H1 (cell line): ENCODE measurements at regions not wholly inside any gene's neighbourhood (a gene's known extent, or its start where the extent isn't known, plus 50 kb on each side); places are given as distances from the start of the nearest gene placed in this dataset.
A peak's percentile ranks its signal among the peaks of the same experiment; 100 is the strongest.

Experiments used
- CTCF ChIA-PET: fragments of 300-600 bp; sonication (Branson Sonifier 250); formaldehyde crosslinking; loops from one replicate; lab custom pipeline; 2021; ENCODE audit not compliant: partially characterized antibody; lab: Charles Lee
- POLR2A ChIA-PET: fragments of 300-600 bp; sonication (Branson Sonifier 250); formaldehyde crosslinking; loops from one replicate; lab custom pipeline; 2021; ENCODE audit warnings: inconsistent platforms; ENCODE audit not compliant: partially characterized antibody; lab: Charles Lee
- DNase-seq, 2 experiments: peaks; one replicate each; pipeline versions ENCODE4 v3.0.0 to v3.0.0-alpha.2; 2010 to 2022; ENCODE audit warnings: low spot score in 2 of 2, low read depth in 1 of 2, mixed read lengths in 1 of 2
- FAIRE-seq: peaks from 2 replicates; lab custom pipeline; 2011; peaks lifted over from hg19 to GRCh38; lab: Jason Lieb, UNC
- H2AFZ ChIP-seq: 2 replicates; pipeline ENCODE4 v1.8.1; 2012; ENCODE audit warnings: low read length, inconsistent platforms
- H2AK5ac ChIP-seq: 2 replicates; pipeline ENCODE4 v1.6.1; 2013; ENCODE audit warnings: low read depth, low read length
- H2BK120ac ChIP-seq: replicated peaks from 2 replicates; pipeline ENCODE3; 2013; ENCODE audit warnings: low read depth, low read length, inconsistent platforms
- H2BK12ac ChIP-seq: 2 replicates; pipeline ENCODE4 v1.6.1; 2013; ENCODE audit warnings: low read depth, low read length
- H2BK15ac ChIP-seq: 2 replicates; pipeline ENCODE4 v1.6.1; 2013; ENCODE audit warnings: low read length
- H2BK20ac ChIP-seq: 2 replicates; pipeline ENCODE4 v1.6.1; 2013; ENCODE audit warnings: low read length
- H2BK5ac ChIP-seq: 2 replicates; pipeline ENCODE4 v1.6.1; 2013; ENCODE audit warnings: low read depth, low read length
- H3K14ac ChIP-seq: 2 replicates; pipeline ENCODE4 v1.6.1; 2013; ENCODE audit warnings: inconsistent platforms; ENCODE audit not compliant: insufficient read length
- H3K18ac ChIP-seq: 2 replicates; pipeline ENCODE4 v1.6.1; 2013; ENCODE audit warnings: low read length; ENCODE audit errors: extremely low read depth
- H3K23ac ChIP-seq: 2 replicates; pipeline ENCODE4 v1.6.1; 2013; ENCODE audit warnings: inconsistent platforms; ENCODE audit not compliant: insufficient read length
- H3K23me2 ChIP-seq: 2 replicates; pipeline ENCODE4 v1.6.1; 2013; ENCODE audit warnings: low read depth, low read length
- H3K27ac ChIP-seq: 2 replicates; pipeline ENCODE4 v1.6.1; 2011; ENCODE audit warnings: low read depth, low read length, inconsistent platforms
- H3K27me3 ChIP-seq, 4 experiments: replicated peaks in 1 of 4; 1 replicate in 1 of 4; 2 replicates in 3 of 4; pipeline versions ENCODE4 v1.6.1 to v1.8.1; 2011 to 2013; ENCODE audit warnings: low read length in 3 of 4, mild to moderate bottlenecking in 3 of 4, inconsistent platforms in 2 of 4, mixed read lengths in 2 of 4, moderate library complexity in 1 of 4; ENCODE audit not compliant: control insufficient read depth in 3 of 4, insufficient read depth in 3 of 4; ENCODE audit errors: extremely low read depth in 1 of 4
- H3K36me3 ChIP-seq, 4 experiments: 2 replicates each; pipeline versions ENCODE4 v1.6.1 to v1.8.1; 2011 to 2013; ENCODE audit warnings: mild to moderate bottlenecking in 4 of 4, low read length in 3 of 4, moderate library complexity in 2 of 4, control low read depth in 1 of 4, inconsistent platforms in 1 of 4; ENCODE audit not compliant: insufficient read depth in 4 of 4, control insufficient read depth in 2 of 4
- H3K4ac ChIP-seq: replicated peaks from 2 replicates; pipeline ENCODE3; 2013; ENCODE audit warnings: low read length, low read depth, mixed read lengths, inconsistent platforms; ENCODE audit not compliant: insufficient read length
- H3K4me1 ChIP-seq, 4 experiments: replicated peaks in 1 of 4; 1 replicate in 1 of 4; 2 replicates in 3 of 4; pipeline versions ENCODE4 v1.6.1 to v1.8.1; 2011 to 2013; ENCODE audit warnings: low read length in 3 of 4, inconsistent platforms in 2 of 4, mixed read lengths in 1 of 4; ENCODE audit not compliant: insufficient read depth in 4 of 4, control insufficient read depth in 3 of 4
- H3K4me2 ChIP-seq, 2 experiments: 2 replicates each; pipeline versions ENCODE4 v1.6.1 to v1.8.1; 2011 to 2013; ENCODE audit warnings: low read depth in 2 of 2, low read length in 2 of 2, control low read depth in 1 of 2, inconsistent platforms in 1 of 2, mild to moderate bottlenecking in 1 of 2; ENCODE audit not compliant: insufficient read depth in 1 of 2
- H3K4me3 ChIP-seq, 4 experiments: fragments of 200-600, 300-600 bp in 1 of 4; sonication (generic), shearing (Covaris generic), sonication (Bioruptor Twin) in 1 of 4; 2 replicates each; pipeline versions ENCODE4 v1.5.1 to v1.8.1; 2011 to 2016; ENCODE audit warnings: low read length in 4 of 4, low read depth in 3 of 4, control low read depth in 2 of 4, inconsistent platforms in 2 of 4, mild to moderate bottlenecking in 2 of 4, mixed read lengths in 1 of 4, moderate library complexity in 1 of 4; ENCODE audit not compliant: insufficient read depth in 2 of 4; ENCODE audit errors: extremely low read depth in 1 of 4
- H3K56ac ChIP-seq: replicated peaks from 2 replicates; pipeline ENCODE3; 2013; ENCODE audit warnings: low read depth, mild to moderate bottlenecking, mixed read lengths, low read length, inconsistent platforms; ENCODE audit not compliant: insufficient read length
- H3K79me1 ChIP-seq: 2 replicates; pipeline ENCODE4 v1.6.1; 2013; ENCODE audit warnings: low read depth, low read length, control low read depth
- H3K79me2 ChIP-seq, 2 experiments: 2 replicates each; pipeline versions ENCODE4 v1.6.1 to v1.8.1; 2012 to 2013; ENCODE audit warnings: low read length in 2 of 2, mild to moderate bottlenecking in 2 of 2, inconsistent platforms in 1 of 2; ENCODE audit not compliant: insufficient read depth in 2 of 2, control insufficient read depth in 1 of 2
- H3K9ac ChIP-seq, 4 experiments: replicated peaks in 1 of 4; 1 replicate in 1 of 4; 2 replicates in 3 of 4; pipeline versions ENCODE4 v1.6.1 to v1.8.1; 2011 to 2013; ENCODE audit warnings: low read depth in 3 of 4, low read length in 3 of 4, control low read depth in 2 of 4, mild to moderate bottlenecking in 2 of 4, moderate library complexity in 2 of 4, inconsistent platforms in 1 of 4; ENCODE audit errors: extremely low read depth in 1 of 4
- H3K9me3 ChIP-seq, 2 experiments: 2 replicates each; pipeline versions ENCODE4 v1.6.1 to v1.8.1; 2012 to 2013; ENCODE audit warnings: mild to moderate bottlenecking in 2 of 2, moderate library complexity in 2 of 2, control low read depth in 1 of 2, inconsistent platforms in 1 of 2, low read depth in 1 of 2, low read length in 1 of 2, mixed read lengths in 1 of 2; ENCODE audit not compliant: insufficient read depth in 2 of 2
- H4K20me1 ChIP-seq, 2 experiments: replicated peaks in 1 of 2; 2 replicates each; pipeline versions ENCODE3 to v1.8.1; 2011 to 2013; ENCODE audit warnings: inconsistent platforms in 2 of 2, low read length in 2 of 2, mild to moderate bottlenecking in 1 of 2; ENCODE audit not compliant: insufficient read depth in 2 of 2, control insufficient read depth in 1 of 2
- H4K5ac ChIP-seq: 2 replicates; pipeline ENCODE4 v1.6.1; 2013; ENCODE audit warnings: low read length, low read depth, mixed read lengths, inconsistent platforms; ENCODE audit not compliant: insufficient read length
- H4K8ac ChIP-seq: 2 replicates; pipeline ENCODE4 v1.8.0; 2013; ENCODE audit warnings: mild to moderate bottlenecking, moderate library complexity, low read length, inconsistent platforms; ENCODE audit not compliant: insufficient read depth; ENCODE audit errors: extremely low read depth
- H4K91ac ChIP-seq: replicated peaks from 2 replicates; pipeline ENCODE3; 2013; ENCODE audit warnings: low read length, mixed read lengths, inconsistent platforms; ENCODE audit not compliant: insufficient read length
- ATF2 ChIP-seq: IDR thresholded peaks from 2 replicates; pipeline ENCODE4 v1.6.1; 2012; ENCODE audit warnings: low read length, inconsistent platforms
- CTCF ChIP-seq, 3 experiments: IDR thresholded peaks; 1 replicate in 2 of 3; 2 replicates in 1 of 3; pipeline versions ENCODE4 v1.5.1 to v1.6.1; 2011; ENCODE audit warnings: low read length in 3 of 3, mild to moderate bottlenecking in 3 of 3, inconsistent platforms in 2 of 3, low read depth in 1 of 3, moderate library complexity in 1 of 3; ENCODE audit not compliant: insufficient read depth in 1 of 3; ENCODE audit errors: control extremely low read depth in 1 of 3
- FOSL1 ChIP-seq: IDR thresholded peaks from 2 replicates; pipeline ENCODE4 v1.6.1; 2011; ENCODE audit warnings: mild to moderate bottlenecking, low read depth, low read length, moderate library complexity; ENCODE audit not compliant: insufficient read depth
- MAFK ChIP-seq: IDR thresholded peaks from 2 replicates; pipeline ENCODE4 v1.6.1; 2012; ENCODE audit warnings: low read depth, mild to moderate bottlenecking, improper control_type of control experiment, low read length
- RAD21 ChIP-seq, 2 experiments: IDR thresholded peaks in 1 of 2; conservative IDR thresholded peaks in 1 of 2; 2 replicates each; pipeline ENCODE4 v1.6.1; 2011; ENCODE audit warnings: low read depth in 2 of 2, low read length in 2 of 2, improper control_type of control experiment in 1 of 2, inconsistent platforms in 1 of 2, mild to moderate bottlenecking in 1 of 2, moderate library complexity in 1 of 2
- SP4 ChIP-seq: IDR thresholded peaks from 2 replicates; pipeline ENCODE4 v1.6.1; 2012; ENCODE audit warnings: low read length, inconsistent platforms
- TCF12 ChIP-seq: IDR thresholded peaks from 2 replicates; pipeline ENCODE4 v1.6.1; 2011; ENCODE audit warnings: low read depth, mild to moderate bottlenecking, low read length
- WGBS, 2 experiments: shearing (Covaris generic) in 1 of 2; methylation state at CpG; one replicate each; pipeline versions ENCODE4 v1.1.6 to v1.1.7; 2013 to 2015; ENCODE audit warnings: low lambda C conversion rate in 2 of 2, mixed read lengths in 2 of 2, inconsistent platforms in 1 of 2, low coverage in 1 of 2, missing lambda C conversion rate in 1 of 2; ENCODE audit not compliant: insufficient replicate concordance in 2 of 2, insufficient coverage in 1 of 2, insufficient read length in 1 of 2; ENCODE audit errors: extremely low coverage in 1 of 2, missing lambda C conversion rate in 1 of 2; 5-methylcytosine and 5-hydroxymethylcytosine counted together

GRCh38 chr9:81848472-81848871, 79.8 kb upstream of the SPATA31D4 start:
- Histone ChIP-seq H3K79me1 (no peaks in the 10 kb centered on the region), H3K4me1 (peaks cover 0 to 5% (median 3%) of the 10 kb centered on the region in 4 experiments; a peak in 2 of 7 replicates), H3K23me2 (no peaks in the 10 kb centered on the region), H3K27me3 (no peaks in the 10 kb centered on the region), H3K4me3 (no peak overlapping the region), H3K27ac (no peak overlapping the region), H4K5ac (no peak overlapping the region), H2AK5ac (no peak overlapping the region), H4K20me1 (no peaks in the 10 kb centered on the region), H2BK120ac (no peak overlapping the region), H3K4ac (no peak overlapping the region), H3K9ac (no peak overlapping the region), H2BK20ac (no peak overlapping the region), H3K4me2 (no peak overlapping the region), H4K91ac (no peak overlapping the region), H2BK15ac (no peak overlapping the region), H4K8ac (no peak overlapping the region), H3K18ac (no peak overlapping the region), H3K14ac (no peak overlapping the region), H3K79me2 (no peaks in the 10 kb centered on the region), H3K9me3 (no peaks in the 10 kb centered on the region), H3K36me3 (no peaks in the 10 kb centered on the region), H3K56ac (no peak overlapping the region), H2BK5ac (no peak overlapping the region), H2BK12ac (no peak overlapping the region), H2AFZ (no peak overlapping the region), H3K23ac (no peak overlapping the region)
- TF ChIP-seq FOSL1: no peak
- TF ChIP-seq SP4: no peak
- TF ChIP-seq CTCF (IDR thresholded peaks at IDR 0.05; ENCODE audit: control extremely low read depth in 1 of 3, insufficient read depth in 1 of 3, low read depth in 1 of 3, low read length in 3 of 3): peak in 1 of 3 experiments; percentile 21; a peak in 2 of 4 replicates
- no peak for TF ChIP-seq TCF12
- TF ChIP-seq RAD21 (IDR thresholded peaks at IDR 0.05 in 1 of 2, conservative IDR thresholded peaks at IDR 0.05 in 1 of 2; ENCODE audit: low read depth in 2 of 2, low read length in 2 of 2): peak; percentile 46 to 51
- TF ChIP-seq MAFK: no peak
- TF ChIP-seq ATF2: no peak
- FAIRE-seq (no peak), DNase-seq (no peak)
- WGBS, 2 experiments: 88 to 100% methylated on average over 1 to 2 of the region's 2 CpGs
- ChIA-PET POLR2A (no interaction called here), CTCF (interaction anchor here (1.0 to 2.2 kb wide), 10 partner anchors 9 to 560 kb away, joined by 3 to 14 read pairs (median 4); no protein-coding TSS in a partner anchor)
